ENCODE measurements at regions not wholly inside any gene's neighbourhood (a gene's known extent, or its start where the extent isn't known, plus 50 kb on each side); places are given as distances from the start of the nearest gene placed in this dataset.

DNA sequence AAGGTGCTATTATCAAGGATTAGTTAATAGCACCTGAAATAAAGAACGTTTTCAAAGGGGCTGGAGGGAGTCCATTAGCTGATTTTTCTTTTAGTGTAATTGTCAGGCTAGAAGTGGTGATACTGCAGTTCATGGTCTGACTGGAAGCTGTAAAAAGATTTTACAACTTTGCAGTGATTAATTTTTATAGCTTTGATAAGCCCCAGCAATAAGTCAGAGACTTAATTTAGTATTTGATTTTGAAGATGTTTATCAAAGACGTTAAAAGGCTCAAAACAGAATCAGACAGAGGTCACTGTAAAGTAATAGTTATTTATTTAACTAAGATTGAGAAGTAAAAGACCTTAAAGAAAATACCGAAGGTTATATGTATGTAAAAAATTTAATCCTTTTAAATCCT, 165.5 kb upstream of the FMN2 start:
- no peak for TF ChIP-seq CTCF (optimal IDR thresholded peaks at IDR 0.05 in 1 of 3, IDR thresholded peaks at IDR 0.05 in 1 of 3, conservative IDR thresholded peaks at IDR 0.05 in 1 of 3; ENCODE audit: extremely low read depth in 1 of 3, insufficient read depth in 2 of 3, low read length in 3 of 3)
- no peak for TF ChIP-seq EZH2 (IDR thresholded peaks at IDR 0.05; ENCODE audit: low read length)

Data from keratinocyte (primary cell).